BLaER1 (cell line): ENCODE measurements at regions not wholly inside any gene's neighbourhood (a gene's known extent, or its start where the extent isn't known, plus 50 kb on each side); places are given as distances from the start of the nearest gene placed in this dataset.
"Not testable (repeated sequence)": the region's sequence is repeated elsewhere in the genome, so short reads cannot be mapped to it uniquely, and the experiment has no call there.

Source experiments
- H3K27ac ChIP-seq: shearing (Covaris generic); formaldehyde crosslinking; 2 replicates; pipeline ENCODE4 v1.8.1; 2022
- H3K27me3 ChIP-seq: shearing (Covaris generic); formaldehyde crosslinking; 2 replicates; pipeline ENCODE4 v1.8.1; 2022
- H3K36me3 ChIP-seq: shearing (Covaris generic); formaldehyde crosslinking; 2 replicates; pipeline ENCODE4 v1.8.1; 2022
- H3K4me1 ChIP-seq: shearing (Covaris generic); formaldehyde crosslinking; 2 replicates; pipeline ENCODE4 v1.8.1; 2022
- H3K4me2 ChIP-seq: shearing (Covaris generic); formaldehyde crosslinking; 2 replicates; pipeline ENCODE4 v1.8.1; 2022
- H3K4me3 ChIP-seq: shearing (Covaris generic); formaldehyde crosslinking; 2 replicates; pipeline ENCODE4 v1.8.1; 2022
- H3K9ac ChIP-seq: shearing (Covaris generic); formaldehyde crosslinking; 2 replicates; pipeline ENCODE4 v1.8.1; 2022
- H3K9me3 ChIP-seq: shearing (Covaris generic); formaldehyde crosslinking; 2 replicates; pipeline ENCODE4 v1.8.1; 2022
- H4K20me1 ChIP-seq: shearing (Covaris generic); formaldehyde crosslinking; 2 replicates; pipeline ENCODE4 v1.8.1; 2022
- Cebpa-rat ChIP-seq: shearing (Covaris generic); IDR thresholded peaks from 2 replicates; pipeline ENCODE4 v1.8.1; 2022

DNA sequence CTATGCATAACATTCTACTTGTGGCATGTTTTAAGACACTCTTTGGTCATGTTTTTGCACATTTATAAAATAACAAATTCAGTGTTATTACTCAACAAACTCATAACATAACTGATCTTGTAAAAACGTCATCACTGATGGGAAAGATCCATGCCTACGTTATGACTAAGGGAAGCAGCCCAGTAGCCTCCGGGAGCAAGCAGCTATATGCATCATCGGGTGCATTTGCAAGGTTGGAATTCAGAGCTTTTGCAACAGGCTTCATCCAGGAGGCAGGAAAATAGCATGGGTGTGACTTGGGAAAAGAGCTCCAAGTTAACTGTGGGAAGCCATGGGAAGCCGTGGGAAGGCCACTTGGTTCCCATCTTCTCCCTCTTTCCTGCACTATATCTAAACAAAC, 271.6 kb upstream of the SGK1 start:
- Histone ChIP-seq H3K9ac (no peak overlapping the region), H3K4me2 (no peak overlapping the region), H3K4me1 (no peaks in the 10 kb centered on the region), H3K27me3 (no peaks in the 10 kb centered on the region), H3K36me3 (no peaks in the 10 kb centered on the region), H3K4me3 (no peak overlapping the region), H3K9me3 (no peaks in the 10 kb centered on the region), H3K27ac (no peak overlapping the region), H4K20me1 (no peaks in the 10 kb centered on the region)
- TF ChIP-seq Cebpa-rat: no peak

DNA sequence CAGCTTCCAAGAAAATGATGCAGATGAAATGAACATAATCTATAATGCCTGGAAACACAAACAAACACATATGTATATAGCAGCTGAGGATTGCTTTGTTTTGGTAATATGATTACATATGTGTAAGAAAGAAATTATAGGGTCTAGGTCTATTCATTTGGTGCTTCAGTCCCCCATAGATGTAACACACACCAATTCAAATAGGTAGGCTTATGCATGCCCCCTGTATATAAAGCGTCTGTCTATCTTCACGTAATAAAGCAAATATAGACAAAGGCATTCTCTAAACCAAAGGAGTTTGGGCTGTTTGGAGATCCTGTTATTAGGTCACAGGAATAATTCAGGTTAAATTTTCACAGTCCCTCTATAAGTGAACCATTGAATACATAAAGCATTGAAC, 270.4 kb upstream of the SGK1 start:
- no peaks in the 10 kb centered on the region for H3K27me3 ChIP-seq
- no peaks in the 10 kb centered on the region for H3K36me3 ChIP-seq
- no peaks in the 10 kb centered on the region for H4K20me1 ChIP-seq

DNA sequence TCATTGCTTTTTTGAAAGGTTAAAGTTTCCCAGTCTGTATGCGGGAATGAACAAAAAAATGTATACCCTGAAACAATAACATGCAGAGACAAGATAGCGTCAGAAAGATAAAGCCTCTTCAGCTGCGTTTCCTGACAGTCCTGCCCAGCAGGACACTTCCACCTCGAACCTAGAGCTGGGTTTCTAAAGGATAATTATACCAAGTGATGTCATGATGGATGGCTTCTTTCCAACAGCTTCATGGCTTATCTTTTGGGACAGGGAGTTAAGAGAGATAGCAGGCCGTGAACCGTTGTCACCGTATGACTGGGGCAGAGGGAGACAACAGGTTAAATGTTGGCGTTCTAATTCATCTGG, 267.6 kb upstream of the SGK1 start:
- no peak overlapping the region for H3K9ac ChIP-seq
- no peaks in the 10 kb centered on the region for H3K9me3 ChIP-seq
- H3K4me3 ChIP-seq: no peak overlapping the region
- no peaks in the 10 kb centered on the region for H3K4me1 ChIP-seq
- no peak overlapping the region for H3K27ac ChIP-seq
- H3K27me3 ChIP-seq: no peaks in the 10 kb centered on the region
- H3K4me2 ChIP-seq: no peak overlapping the region
- TF ChIP-seq Cebpa-rat: no peak
- H3K36me3 ChIP-seq: no peaks in the 10 kb centered on the region
- no peaks in the 10 kb centered on the region for H4K20me1 ChIP-seq

More for the DNA sequence above, 270.4 kb upstream of the SGK1 start:
- no peak overlapping the region for H3K4me2 ChIP-seq
- TF ChIP-seq Cebpa-rat: no peak
- H3K9me3 ChIP-seq: no peaks in the 10 kb centered on the region
- no peak overlapping the region for H3K4me3 ChIP-seq
- no peaks in the 10 kb centered on the region for H3K4me1 ChIP-seq
- no peak overlapping the region for H3K9ac ChIP-seq
- no peak overlapping the region for H3K27ac ChIP-seq

DNA sequence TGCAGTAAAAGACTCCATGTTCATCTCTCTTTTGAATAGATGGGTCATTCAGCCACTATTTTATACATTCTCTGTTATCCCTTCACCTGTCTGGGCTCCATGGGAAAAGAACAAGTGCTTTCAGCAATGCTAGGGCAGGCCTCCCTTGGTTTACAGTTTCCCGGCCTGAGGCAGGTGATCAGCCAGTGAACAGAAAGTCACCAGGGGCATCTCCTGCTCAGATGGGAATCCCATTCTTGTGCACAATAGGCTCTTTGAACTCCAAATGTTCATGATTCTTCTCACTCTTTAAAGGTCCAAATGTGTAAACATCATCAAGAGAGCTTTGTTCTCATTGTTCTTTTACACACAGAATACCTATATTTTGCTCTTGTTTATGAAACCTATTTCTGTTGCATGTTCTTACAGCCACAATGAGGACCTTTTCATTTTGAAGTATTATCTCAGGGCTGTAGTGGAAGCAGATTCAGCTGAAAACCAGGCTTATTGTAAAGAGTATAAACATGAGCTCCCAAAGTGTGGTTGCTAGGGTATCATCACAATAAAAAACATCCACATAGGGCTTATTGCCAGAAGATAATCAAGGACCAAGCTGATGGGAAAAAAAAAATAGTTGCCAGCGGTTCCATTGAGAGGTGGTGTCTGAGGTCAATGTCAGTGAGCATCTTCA, 267.1 kb upstream of the SGK1 start:
- Histone ChIP-seq H3K9ac (no peak overlapping the region), H3K9me3 (no peaks in the 10 kb centered on the region), H4K20me1 (no peaks in the 10 kb centered on the region), H3K4me2 (no peak overlapping the region), H3K27ac (no peak overlapping the region), H3K27me3 (no peaks in the 10 kb centered on the region), H3K4me3 (no peak overlapping the region), H3K4me1 (no peaks in the 10 kb centered on the region), H3K36me3 (no peaks in the 10 kb centered on the region)
- TF ChIP-seq Cebpa-rat: no peak

DNA sequence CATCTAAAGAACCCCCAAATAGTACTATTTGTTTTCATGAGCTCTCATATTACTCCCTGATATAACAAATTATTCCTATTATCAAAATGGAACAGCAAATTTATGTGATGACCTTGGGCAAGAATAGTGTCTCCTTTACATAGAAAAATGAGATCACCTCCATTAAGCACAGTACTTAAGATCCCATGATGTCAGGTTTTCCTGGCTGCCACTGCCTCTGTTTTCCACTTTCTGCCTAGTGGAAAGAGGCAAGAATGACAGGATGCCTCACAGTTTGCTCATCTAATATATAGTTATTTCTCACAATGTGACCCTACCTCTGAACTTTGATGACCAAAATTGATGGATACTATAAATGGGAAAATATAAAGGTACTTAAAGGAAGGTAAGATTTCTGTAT, 260.1 kb upstream of the SGK1 start:
- no peak for TF ChIP-seq Cebpa-rat
- no peaks in the 10 kb centered on the region for H3K27me3 ChIP-seq

DNA sequence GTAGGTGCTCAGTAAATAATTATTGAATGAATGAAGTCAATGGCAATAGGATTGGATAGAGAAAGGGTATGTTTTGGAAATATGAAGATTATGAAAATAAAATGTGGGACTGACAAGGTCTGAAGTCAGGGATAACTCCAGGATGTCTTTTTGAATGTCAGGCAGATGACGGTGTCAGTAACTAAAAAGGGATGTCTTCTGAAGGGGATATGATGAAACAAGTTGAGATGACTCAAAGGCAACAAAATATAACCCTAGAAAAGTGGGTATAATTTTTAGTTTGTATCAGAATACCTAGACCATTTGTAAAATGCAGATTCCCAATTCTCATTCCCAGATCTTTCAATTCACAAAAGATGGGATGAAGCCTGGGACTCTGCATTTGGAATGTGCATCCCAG, 257.3 kb upstream of the SGK1 start:
- Histone ChIP-seq H3K27ac (no peak overlapping the region), H3K27me3 (no peaks in the 10 kb centered on the region), H3K9me3 (peaks cover 8% of the 10 kb centered on the region; the same call in 1 of the 2 replicates), H3K9ac (no peak overlapping the region), H4K20me1 (no peaks in the 10 kb centered on the region), H3K4me3 (no peak overlapping the region), H3K36me3 (no peaks in the 10 kb centered on the region), H3K4me2 (no peak overlapping the region), H3K4me1 (no peaks in the 10 kb centered on the region)
- no peak for TF ChIP-seq Cebpa-rat

More for the DNA sequence above, 260.1 kb upstream of the SGK1 start:
- Histone ChIP-seq H3K4me3 (no peak overlapping the region), H3K9ac (no peak overlapping the region), H3K36me3 (no peaks in the 10 kb centered on the region), H3K4me1 (no peaks in the 10 kb centered on the region), H3K9me3 (no peaks in the 10 kb centered on the region), H3K27ac (no peak overlapping the region), H4K20me1 (no peaks in the 10 kb centered on the region), H3K4me2 (no peak overlapping the region)

DNA sequence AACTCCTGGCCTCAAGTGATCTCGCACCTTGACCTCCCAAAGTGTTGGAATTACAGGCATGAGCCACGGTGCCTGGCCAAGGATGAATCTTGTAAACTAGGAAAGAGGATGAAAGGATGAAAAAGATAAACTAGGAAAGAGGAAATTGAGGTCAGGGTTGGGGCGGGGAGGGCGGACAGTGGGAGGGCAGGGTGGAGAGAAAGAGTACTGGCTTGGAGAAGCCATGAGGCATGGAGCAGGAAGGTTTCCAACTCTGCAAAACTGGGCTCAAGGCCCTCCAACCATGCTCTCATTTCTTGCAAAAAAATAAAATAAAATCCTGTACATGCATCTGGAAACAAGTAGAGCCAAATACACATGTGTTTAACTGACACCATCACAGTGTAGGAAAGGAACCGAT, 256.6 kb upstream of the SGK1 start:
- Histone ChIP-seq H3K27me3 (no peaks in the 10 kb centered on the region), H3K4me3 (no peak overlapping the region), H3K4me1 (peaks cover 7% of the 10 kb centered on the region; the same call in 1 of the 2 replicates), H3K9me3 (peaks cover 8% of the 10 kb centered on the region; the same call in 1 of the 2 replicates), H3K36me3 (no peaks in the 10 kb centered on the region), H3K9ac (no peak overlapping the region), H3K4me2 (no peak overlapping the region), H3K27ac (no peak overlapping the region), H4K20me1 (no peaks in the 10 kb centered on the region)
- no peak for TF ChIP-seq Cebpa-rat

DNA sequence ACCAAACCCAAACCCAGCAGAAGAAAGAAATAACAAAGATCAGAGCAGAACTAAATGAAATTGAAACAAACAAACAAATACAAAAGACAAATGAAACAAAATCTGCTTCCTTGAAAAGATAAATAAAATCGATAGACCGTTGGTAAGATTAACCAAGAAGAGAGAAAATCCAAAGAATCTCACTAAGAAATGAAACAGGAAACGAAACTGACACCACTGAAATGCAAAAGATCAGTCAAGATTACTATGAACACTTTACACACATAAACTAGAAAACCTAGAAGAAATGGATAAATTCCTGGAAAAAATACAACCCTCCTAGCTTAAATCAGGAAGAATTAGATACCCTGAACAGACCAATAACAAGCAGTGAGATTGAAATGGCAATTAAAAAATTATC, 252.1 kb upstream of the SGK1 start:
- H3K9me3 ChIP-seq: peaks cover 22% of the 10 kb centered on the region
- not testable (repeated sequence) for H3K36me3 ChIP-seq, H3K27me3 ChIP-seq, H3K4me1 ChIP-seq, H3K4me3 ChIP-seq, H4K20me1 ChIP-seq, H3K9ac ChIP-seq, H3K27ac ChIP-seq
- peak overlapping the region; percentile 20 for H3K4me2 ChIP-seq

DNA sequence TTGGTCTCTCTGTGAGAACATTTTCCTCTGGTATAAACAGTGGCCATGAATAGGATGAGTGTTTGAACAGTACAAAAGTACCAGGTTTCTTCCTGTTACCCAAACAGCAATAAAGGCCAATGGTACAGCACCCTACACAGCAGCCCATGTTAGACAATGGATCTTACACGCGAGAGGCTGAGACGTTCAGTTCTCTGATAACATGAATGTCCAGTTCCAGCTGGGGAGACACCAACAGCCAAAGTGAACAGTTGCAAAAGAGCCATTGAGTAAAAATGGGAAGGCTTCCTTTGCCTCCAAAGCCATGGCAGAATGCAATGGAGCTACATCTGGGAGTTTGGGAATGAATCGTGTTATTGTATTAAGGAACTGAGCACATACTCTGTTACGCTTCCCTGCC, 246.8 kb upstream of the SGK1 start:
- TF ChIP-seq Cebpa-rat: no peak
- no peaks in the 10 kb centered on the region for H3K36me3 ChIP-seq
- no peaks in the 10 kb centered on the region for H3K27me3 ChIP-seq
- H3K4me1 ChIP-seq: peaks cover 4% of the 10 kb centered on the region; the same call in 1 of the 2 replicates
- no peak overlapping the region for H3K27ac ChIP-seq
- H3K4me2 ChIP-seq: no peak overlapping the region
- no peak overlapping the region for H3K9ac ChIP-seq
- H3K9me3 ChIP-seq: peaks cover 14% of the 10 kb centered on the region
- H3K4me3 ChIP-seq: no peak overlapping the region
- H4K20me1 ChIP-seq: no peaks in the 10 kb centered on the region

DNA sequence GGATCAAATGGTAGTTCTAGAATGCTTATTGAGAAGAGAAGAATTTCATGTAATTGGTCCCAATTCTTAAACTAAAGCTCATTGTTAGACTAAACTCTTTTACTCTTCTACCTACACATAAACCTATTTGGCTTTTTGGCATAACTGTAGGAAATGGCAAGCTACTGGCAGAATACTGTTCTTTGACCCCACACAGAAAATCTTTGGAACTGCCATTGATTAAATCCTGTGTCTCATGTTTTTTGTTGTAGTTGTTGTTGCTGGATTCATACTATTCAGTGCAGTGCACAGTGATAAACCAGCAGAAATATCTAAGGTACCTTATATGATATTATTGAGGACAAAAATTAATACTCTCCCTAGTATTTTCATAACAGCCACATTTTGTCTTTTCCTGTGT, 242.1 kb upstream of the SGK1 start:
- no peak overlapping the region for H3K4me2 ChIP-seq
- no peaks in the 10 kb centered on the region for H3K27me3 ChIP-seq
- H3K36me3 ChIP-seq: no peaks in the 10 kb centered on the region
- H3K27ac ChIP-seq: no peak overlapping the region
- H3K9ac ChIP-seq: no peak overlapping the region
- no peak for TF ChIP-seq Cebpa-rat
- no peaks in the 10 kb centered on the region for H3K4me1 ChIP-seq
- H3K9me3 ChIP-seq: peaks cover 3% of the 10 kb centered on the region; the same call in 1 of the 2 replicates
- H4K20me1 ChIP-seq: no peaks in the 10 kb centered on the region
- no peak overlapping the region for H3K4me3 ChIP-seq

DNA sequence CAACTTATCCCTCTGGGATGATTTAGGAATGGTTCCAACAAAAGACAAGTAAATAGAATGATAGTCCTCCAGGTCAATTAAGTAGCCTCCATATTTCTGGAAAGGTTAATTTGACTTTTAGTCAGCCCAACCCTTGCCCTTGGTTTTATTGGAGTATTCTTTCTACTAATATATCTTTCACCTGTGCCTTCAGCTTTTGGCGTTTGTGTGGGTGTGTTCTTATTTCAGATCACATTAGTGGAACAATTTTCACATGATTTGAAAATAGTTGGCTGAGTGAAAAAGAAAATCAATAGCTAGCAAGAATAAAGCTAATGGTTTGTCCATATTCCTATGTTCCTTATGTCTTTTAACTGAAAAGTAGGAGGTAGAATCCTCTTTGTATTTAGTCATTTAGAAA, 239.6 kb upstream of the SGK1 start:
- TF ChIP-seq Cebpa-rat: no peak
- Histone ChIP-seq H3K27me3 (no peaks in the 10 kb centered on the region), H3K9ac (no peak overlapping the region), H3K4me2 (no peak overlapping the region), H3K36me3 (no peaks in the 10 kb centered on the region), H3K27ac (no peak overlapping the region), H3K4me1 (no peaks in the 10 kb centered on the region), H3K9me3 (peaks cover 3% of the 10 kb centered on the region; the same call in 1 of the 2 replicates), H4K20me1 (no peaks in the 10 kb centered on the region), H3K4me3 (no peak overlapping the region)
